Sigmoid colon (tissue), 3 donors: ENCODE measurements at regions not wholly inside any gene's neighbourhood (a gene's known extent, or its start where the extent isn't known, plus 50 kb on each side); places are given as distances from the start of the nearest gene placed in this dataset.

Source experiments
- POLR2A ChIP-seq, 2 donors: fragments of 450-650 bp; IDR thresholded peaks; one replicate each; pipeline ENCODE4 v1.6.1; 2016; ENCODE audit warnings: antibody characterized with exemption in 2 of 2, mild to moderate bottlenecking in 2 of 2, moderate library complexity in 2 of 2
- TF ChIP-seq, protein P1 (sequence below), 4 experiments: fragments of 450-650 bp in 3 of 4; fragments of 200-600 bp in 1 of 4; IDR thresholded peaks; one replicate each; pipeline ENCODE4 v1.5.1; 2016 to 2019; ENCODE audit warnings: antibody characterized with exemption in 4 of 4, mild to moderate bottlenecking in 3 of 4, moderate library complexity in 2 of 4

GRCh38 chr15:52876991-52877663, 87.0 kb upstream of the ONECUT1 start:
- TF ChIP-seq, protein P1, sequence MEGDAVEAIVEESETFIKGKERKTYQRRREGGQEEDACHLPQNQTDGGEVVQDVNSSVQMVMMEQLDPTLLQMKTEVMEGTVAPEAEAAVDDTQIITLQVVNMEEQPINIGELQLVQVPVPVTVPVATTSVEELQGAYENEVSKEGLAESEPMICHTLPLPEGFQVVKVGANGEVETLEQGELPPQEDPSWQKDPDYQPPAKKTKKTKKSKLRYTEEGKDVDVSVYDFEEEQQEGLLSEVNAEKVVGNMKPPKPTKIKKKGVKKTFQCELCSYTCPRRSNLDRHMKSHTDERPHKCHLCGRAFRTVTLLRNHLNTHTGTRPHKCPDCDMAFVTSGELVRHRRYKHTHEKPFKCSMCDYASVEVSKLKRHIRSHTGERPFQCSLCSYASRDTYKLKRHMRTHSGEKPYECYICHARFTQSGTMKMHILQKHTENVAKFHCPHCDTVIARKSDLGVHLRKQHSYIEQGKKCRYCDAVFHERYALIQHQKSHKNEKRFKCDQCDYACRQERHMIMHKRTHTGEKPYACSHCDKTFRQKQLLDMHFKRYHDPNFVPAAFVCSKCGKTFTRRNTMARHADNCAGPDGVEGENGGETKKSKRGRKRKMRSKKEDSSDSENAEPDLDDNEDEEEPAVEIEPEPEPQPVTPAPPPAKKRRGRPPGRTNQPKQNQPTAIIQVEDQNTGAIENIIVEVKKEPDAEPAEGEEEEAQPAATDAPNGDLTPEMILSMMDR (IDR thresholded peaks at IDR 0.05): no peak
- no peak for TF ChIP-seq POLR2A (IDR thresholded peaks at IDR 0.05)
